A204.1 (cell line): ENCODE measurements at regions not wholly inside any gene's neighbourhood (a gene's known extent, or its start where the extent isn't known, plus 50 kb on each side); places are given as distances from the start of the nearest gene placed in this dataset.
"Not testable (repeated sequence)": the region's sequence is repeated elsewhere in the genome, so short reads cannot be mapped to it uniquely, and the experiment has no call there.

ENCODE experiments used
- FAIRE-seq: peaks from 2 replicates; lab custom pipeline; 2012; peaks lifted over from hg19 to GRCh38; lab: Jason Lieb, UNC

DNA sequence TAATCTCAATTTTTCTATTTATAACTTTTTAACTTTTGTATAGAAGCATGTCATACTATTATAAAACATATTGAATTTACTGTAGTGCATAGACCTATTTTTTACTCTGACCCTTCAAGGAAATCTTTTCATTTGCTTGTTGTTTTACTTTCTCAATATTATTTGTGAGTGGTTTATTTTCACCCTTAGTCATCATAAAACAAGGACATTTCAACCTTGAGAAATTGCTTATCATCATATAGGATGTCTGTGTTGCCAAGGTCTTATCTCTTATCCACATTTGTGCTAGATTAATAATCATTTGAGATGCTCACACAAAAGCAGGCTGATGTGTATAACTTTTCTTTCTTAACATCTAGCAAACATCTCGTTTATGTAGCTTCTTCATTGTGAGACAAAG is 408.6 kb upstream of the PABPC4L start:
- FAIRE-seq: no peak

DNA sequence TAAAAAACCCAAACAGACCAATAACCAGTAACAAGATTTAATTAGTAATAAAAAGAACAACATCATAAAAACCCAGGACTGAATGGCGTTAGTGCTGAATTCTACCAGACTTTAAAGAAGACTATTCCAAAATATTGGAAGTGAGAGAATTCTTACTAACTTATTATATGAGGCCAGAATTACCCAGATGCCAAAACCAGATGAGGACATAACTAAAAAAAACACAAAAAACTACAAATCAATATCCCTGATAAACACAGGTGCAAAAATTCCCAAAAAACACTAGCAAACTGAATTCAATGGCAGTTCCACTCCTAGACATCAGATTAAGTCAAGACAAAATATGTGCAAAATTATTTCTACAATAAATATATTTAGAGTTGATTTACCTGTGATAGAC is 400.1 kb upstream of the PABPC4L start:
- no peak for FAIRE-seq

DNA sequence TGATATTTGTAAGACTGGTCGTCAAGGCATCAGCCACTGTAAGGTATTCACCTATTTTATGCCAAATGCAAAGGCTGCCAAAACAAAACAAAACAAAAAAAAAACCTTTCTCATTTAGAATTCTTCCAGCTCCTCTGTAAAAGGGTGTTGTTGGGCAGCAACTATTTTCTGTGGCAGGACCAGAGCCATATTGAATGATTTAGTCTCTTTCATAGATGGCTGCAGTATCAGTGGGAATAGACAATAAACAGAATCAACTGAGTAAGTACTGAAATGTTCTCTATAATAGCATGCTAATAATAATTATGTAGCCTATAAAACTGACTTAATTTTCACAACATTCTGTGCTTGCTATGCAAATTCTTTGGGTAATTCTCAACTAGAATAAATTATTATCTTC is 389.7 kb upstream of the PABPC4L start:
- FAIRE-seq: no peak

DNA sequence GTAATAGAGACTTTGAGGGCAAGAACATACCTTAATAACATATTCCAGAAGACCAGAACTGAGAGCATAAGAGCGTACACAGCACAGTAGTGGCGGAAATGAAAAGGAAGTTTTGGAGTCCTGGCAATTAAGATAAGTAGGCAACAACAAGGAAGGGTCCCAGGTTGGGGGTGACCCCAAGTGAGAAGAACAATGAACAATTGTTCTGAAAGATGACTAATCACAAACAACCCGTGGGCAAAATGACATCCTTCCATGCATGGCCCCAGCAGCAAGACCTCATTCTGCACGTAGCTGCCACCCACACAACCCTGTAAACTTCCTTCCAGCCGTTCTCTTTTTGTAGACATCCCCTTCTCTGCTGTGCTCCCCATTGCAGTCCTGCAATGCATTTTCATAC is 384.4 kb upstream of the PABPC4L start:
- no peak for FAIRE-seq

DNA sequence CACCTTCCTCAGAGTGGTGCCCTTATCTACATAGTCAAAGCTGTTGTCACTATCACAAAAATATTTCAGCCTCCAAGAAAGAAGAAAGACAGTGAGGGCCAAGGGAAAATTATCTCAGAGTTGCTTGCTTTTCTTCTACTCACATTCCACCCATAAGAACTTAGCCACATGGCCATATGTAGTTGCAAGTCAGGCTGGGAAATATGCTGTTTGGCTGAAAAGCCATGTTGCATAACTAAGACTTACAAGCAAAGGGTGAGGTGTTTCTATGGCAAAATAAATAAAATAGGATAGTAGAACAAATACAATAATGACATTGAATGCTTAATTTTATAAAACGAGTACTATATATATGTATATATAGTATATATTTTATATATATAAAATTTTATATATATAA is 365.9 kb upstream of the PABPC4L start:
- FAIRE-seq: no peak

DNA sequence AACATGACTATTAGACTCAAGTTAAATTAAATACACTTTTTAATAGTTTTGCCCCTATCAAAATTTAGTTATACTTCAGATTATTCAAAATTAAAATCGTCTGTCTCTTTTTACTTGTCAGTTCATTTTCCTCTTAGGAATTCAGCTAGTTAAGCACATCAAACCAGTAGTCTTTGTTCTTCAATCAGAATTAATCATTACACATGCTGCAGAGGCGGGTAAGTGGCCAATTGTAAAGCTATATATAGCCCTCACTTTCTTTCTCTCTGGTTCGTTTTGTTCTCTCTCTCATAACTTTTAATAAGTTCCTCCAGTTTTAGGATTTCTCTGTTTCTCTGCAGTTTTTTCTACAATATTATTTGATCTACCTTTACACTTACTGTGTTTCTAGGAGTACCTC is 359.1 kb upstream of the PABPC4L start:
- FAIRE-seq: no peak

DNA sequence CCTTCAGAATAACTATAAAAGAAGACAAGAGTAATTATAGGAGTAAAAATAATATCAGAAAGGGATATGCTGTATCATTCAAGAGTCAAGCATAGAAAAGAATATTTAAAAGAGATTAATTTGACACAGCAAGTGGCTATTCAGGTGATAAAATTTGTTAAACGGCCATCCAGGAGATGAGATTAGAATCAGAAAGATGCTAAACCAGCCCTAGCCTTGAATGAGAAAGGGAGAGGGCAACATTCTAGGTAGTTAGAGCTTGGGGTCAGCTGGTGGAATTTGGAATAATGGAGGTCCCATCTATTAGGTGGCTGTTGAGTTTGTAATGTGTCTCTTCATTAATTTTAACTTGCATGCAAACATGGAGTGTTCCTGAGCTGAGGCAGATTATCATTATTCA is 350.5 kb upstream of the PABPC4L start:
- FAIRE-seq: no peak

DNA sequence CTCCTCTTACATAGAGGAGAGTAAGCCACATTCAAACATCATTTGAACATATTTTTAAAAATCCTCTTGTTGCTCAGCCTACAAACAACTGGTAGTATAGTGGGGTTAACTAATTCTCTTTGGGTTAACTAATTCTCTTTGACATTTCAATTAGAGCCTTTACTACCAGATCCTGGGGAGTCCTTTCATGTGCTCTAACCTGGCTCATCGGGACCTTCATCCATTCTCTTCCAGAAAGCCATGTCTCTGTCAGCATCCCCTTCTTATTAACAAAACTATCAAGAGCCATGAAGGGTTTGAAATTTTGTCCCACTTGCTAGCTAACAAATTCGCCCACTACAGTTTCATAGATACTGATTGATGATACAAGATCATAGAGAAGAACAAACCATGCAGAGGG is 349.8 kb upstream of the PABPC4L start:
- no peak for FAIRE-seq

DNA sequence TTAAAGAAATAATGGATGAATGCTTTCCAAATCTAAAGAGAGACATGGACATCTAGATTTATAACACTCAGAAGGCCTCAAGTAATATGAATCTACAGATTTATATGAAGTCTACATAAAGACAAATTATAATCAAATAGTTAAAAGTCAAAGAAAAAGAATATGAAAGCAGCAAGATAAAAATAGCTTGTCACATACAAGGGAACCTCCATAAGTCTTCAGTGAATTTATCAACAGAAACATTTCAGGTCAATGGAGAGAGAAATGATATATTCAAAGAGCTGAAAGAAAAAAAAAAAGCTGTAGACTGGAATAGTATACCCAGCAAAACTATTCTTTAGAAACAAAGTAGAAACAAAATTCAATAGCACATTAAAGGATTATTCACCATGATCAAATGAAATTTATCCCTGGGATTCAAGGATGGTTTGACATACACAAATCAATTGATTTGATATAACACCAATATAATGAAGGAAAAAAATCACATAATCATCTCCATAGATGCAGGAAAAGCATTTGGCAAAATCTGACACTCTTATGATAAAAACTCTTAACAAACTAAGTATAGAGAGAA is 346.6 kb upstream of the PABPC4L start:
- no peak for FAIRE-seq

DNA sequence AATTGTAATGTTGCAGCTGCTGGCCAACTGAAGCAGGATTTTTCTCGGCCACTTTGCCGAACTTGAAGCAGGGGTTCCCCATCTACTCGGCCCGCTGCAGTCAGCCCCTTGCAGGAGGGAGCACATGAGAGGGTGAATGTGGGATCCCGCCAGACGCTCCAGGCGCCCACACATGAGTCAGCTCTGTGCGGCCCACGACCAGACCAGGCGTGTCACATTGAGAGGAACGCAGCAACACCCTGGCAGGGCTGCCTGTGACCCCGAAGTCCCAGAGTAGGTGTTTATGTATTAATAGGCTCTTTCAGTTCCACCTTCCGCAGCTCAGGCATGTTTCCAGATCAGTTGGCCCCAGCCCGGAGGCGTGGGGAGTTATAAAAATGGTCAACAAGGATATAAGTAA is 344.7 kb upstream of the PABPC4L start:
- FAIRE-seq: no peak

DNA sequence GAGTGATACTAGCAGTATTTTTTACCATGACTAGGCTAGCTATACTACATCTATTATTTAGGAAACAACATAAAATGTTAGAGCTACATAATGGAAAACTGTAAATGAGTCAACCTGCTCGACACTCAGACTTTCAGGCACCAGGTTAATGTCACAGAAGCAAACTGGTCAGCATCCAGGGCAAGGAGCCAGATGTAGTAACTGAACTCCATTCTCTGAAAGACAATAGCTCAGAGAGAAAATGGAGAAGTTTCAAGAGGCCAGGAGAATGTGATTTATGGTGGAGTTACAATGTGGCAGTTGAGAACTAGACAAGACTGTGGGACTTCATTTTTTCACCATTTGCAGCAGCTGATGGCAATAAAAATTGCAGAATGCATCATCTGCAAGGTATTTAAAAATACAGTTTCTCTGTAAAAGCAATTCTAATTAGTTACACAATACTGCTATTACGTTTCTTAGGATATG is 342.7 kb upstream of the PABPC4L start:
- FAIRE-seq: no peak

DNA sequence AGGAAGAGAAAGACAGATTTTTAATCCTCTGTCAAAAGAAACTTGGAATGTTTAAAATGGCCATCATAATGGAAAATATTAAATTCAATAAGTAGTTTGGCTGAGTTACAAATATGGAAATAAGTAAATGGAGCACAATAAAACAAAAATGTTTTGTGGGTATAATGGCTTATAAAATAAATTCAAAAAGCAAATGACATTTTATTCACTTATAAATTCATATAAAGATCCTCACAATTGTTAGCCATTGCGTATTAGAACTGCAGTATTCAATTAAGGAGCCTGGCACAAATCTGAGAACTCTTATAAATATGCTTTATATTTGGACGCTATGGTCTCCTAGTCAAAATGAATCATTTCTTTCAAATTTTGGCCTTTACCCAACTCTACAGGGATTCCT is 339.0 kb upstream of the PABPC4L start:
- FAIRE-seq: no peak

DNA sequence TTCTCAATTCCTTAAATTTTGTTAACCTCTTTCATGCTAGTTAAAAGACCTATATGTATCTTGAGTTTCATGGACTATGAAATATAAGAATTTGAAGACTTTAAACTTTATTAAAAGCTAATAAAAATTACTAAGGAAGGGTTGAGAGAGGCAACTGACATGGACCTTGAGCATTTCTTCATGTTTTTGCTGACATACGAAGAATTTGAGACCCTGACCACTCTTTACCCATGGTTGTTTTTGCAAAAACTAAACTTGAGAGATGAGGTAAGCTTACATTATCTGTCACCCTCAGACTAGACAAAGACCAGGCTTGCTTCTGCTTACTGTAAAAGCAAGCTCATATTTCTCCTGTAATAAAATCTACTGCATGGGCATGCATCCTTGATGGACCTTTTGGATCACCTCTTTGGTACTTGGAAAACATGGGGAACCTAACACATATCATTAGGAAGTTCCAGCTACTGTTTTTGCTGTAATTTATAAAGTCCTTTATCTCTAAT is 338.2 kb upstream of the PABPC4L start:
- FAIRE-seq: no peak

DNA sequence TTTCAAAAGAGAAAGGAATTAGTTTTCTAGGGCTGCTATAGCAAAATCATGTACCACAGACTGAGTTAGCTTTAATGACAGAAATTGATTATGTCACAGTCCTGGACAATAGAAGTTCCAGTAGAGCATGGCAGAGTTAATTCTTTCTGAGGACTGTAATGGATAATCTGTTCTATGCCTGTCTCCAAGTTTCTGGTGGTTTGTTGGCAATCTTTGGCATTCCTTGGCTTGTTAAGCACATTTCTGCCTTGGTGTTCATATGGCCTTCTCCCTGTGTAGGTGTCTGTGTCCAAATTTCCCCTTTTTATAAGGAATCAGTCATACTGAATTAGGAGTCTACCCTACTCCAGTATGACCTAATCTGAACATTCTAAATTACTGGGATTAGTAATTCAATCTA is 336.1 kb upstream of the PABPC4L start:
- no peak for FAIRE-seq

DNA sequence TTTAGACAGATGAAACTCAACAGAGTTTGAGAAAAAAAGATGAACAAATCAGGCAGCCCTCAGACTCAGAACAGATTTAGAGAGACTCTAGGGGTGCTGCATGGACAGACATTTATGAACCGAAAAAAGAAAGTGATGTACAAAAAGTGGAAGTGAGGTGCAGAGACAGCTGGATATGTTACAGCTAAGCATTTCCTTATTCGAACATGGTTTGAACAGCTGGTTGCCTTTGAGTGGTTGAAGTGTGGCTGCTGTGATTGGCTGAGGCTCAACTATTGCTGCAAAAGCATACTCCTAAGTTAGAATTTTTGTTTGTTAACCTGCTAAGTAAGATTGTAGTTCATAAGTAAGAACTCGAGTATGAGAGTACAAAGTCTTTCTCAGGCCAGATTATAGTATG is 331.5 kb upstream of the PABPC4L start:
- no peak for FAIRE-seq

DNA sequence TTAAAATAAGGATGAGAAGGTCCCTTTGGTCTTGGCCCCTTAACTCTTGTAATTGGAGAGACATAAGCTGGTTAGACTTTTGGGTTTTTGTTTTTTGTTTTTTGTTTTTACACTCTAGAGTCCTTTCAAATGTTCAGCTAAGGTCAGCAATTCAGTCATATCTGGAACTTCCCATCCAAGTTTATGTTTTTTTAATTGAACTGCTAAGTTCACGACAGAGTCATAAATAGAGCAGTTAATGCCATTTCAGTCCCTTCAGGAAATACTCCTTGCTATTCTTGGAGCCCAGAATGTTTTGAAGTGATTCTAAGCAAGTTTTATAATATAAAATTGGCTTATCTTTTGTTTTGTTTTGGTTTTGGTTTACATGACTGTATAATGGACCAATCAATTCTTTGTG is 329.4 kb upstream of the PABPC4L start:
- no peak for FAIRE-seq

DNA sequence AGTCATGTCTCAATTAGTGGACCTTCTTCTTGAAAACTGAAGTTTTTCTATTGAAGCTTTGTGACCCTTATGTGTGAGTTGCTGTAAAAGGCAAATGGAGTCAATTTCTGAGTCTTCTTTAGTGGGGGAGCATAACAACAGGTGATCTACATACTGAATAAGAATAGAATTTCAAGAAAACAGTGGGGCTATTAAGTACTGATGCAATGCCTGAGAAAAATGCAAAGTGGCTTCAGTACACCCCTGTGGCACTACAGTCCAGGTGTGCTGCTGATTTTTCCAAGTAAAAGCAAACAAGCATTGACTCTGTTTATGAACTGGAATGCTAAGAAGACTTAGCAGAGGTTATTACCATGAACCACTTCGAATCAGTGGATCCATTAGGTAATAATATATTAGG is 328.0 kb upstream of the PABPC4L start:
- FAIRE-seq: no peak

DNA sequence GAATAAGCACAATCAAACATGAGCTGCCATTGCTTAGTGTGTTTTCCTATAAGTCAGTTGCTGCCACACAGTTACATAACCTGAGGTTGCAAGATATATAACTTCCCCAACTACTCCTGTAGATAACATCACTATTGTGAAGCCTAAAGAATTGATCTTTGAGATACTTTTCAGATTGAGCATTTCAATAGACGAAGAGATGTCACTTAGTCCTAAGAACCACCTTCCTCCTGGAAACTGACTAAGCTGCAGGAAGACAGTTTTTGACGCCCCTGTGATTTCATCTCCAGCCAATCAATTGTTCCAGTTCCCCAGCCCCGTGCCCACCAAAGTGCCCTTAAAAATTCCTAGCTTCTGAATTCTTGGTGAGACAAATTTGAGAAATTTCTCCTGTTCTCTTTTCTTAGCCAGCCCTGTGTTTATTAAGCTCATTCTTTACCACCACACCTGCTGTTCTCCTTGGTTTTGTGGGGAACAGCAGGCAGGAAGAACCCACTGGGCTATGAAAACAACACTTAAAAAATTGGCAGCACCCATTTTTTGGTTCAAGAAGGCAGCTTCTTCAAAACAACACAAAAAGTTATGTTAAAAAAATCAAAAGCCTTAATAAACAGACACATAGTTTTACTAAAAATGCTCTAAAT is 317.1 kb upstream of the PABPC4L start:
- no peak for FAIRE-seq

DNA sequence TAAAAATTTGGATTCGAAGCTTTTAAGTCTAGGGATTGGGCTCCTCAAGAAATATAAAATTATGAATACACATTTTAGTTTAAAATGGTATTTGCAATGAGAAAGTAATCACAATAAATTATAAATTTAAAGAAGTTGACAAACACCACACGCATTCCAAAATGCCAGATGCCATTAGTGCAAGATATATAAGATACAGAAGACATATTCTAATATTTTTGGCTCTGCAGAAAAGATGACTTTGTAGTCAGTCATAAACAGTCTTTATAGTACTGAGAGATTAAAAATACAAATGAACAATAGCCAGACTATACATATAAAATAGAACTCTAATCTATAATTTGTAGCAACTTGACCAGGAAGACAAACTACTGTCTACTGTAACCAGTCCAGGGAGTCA is 309.0 kb upstream of the PABPC4L start:
- FAIRE-seq: no peak

DNA sequence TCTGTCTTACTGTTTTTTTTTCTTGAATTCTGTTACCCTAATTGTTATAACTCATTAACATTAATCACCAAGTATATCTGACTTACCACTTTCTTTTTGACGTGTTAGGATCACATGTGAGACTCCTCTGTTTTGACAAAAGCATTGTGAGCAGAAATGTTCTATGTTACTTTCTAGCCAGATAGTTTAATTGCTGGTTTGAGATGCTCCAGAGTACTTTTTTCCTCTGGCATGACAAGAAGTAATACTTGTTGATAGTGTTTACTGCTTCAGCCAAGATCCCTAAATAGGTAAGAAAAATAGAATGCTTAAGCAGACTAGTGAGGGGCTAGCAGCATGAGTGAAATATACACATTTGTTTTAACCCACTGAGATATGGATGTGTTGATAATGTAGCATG is 303.9 kb upstream of the PABPC4L start:
- no peak for FAIRE-seq

DNA sequence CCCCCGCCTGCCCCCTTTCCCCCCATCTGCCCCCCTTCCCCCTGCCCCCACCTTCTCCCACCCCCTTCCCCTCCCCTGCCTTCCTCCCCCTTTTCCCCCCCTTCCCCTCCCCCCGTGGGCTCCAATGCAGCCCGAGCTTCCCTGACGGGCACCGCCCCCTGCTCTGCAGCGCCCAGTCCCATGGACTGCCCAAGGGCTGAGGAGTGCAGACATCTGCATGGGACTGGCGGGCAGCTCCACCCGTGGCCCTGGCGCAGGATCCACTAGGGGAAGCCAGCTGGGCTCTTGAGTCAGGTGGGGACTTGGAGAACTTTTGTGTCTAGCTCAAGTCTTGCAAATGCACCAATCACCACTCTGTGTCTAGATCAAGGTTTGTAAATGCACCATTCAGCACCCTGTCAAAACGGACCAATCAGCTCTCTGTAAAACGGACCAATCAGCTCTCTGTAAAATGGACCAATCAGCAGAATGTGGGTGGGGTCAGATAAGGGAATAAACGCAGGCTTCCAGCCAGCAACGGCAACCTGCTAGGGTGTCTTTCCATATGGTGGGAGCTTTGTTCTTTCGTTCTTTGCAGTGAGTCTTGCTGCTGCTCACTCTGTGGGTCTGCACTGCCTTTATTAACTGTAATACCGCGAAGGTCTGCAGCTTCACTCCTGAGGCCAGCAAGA is 300.5 kb upstream of the PABPC4L start:
- no peak for FAIRE-seq

DNA sequence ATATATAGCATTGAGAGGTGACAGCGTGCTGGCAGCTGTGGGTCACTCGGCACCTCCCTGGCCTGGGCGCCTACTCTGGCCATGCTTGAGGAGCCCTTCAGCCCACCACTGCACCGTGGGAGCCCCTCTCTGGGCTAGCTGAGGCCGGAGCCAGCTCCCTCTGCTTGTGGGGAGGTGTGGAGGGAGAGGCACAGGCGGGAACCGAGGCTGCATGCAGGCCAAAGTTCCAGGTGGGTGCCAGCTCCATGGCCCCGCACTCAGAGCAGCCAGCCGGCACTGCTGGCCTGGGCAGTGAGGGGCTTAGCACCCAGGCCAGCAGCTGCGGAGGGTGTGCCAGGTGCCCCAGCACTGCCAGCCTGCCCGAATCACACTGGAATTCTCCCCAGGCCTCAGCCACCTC is 299.9 kb upstream of the PABPC4L start:
- not testable (repeated sequence) for FAIRE-seq

DNA sequence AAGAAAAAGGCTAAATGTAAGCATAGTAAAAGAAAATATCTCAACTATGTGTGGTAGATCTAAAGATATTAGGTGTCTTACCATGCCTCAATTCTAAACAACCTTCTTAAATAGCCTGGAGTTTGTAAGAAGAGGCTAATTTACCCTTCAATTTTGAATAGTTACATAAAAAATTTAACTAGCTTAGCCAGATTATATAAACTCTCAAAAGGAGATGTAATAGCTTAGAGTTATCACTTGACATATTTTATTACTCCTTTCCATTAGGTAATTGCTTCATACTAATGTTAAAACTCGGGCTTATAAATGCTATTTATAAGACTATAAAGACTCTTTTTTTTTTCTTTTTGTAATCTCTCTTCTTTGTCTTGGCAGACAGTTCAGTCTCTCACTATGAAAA is 297.5 kb upstream of the PABPC4L start:
- FAIRE-seq: no peak

DNA sequence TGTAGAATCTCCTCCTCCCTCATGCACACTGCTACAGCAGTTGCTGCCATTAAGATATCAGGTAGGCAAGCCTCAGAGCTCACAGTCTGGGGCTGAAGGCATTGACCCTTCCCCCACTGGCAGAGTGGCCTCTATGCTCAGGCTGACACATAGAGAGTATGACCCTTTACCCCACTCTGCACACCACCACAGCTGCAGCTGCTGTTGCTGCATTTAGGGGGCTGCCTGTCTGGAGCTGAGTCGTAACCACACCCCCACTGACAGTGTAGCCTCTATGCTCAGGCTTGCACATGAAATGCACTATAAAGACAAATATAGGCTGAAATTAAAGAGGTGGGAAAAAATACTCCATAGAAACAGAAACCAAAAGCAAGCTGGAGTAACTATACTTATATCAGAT is 289.3 kb upstream of the PABPC4L start:
- FAIRE-seq: no peak
